HG03571 (cell line): ENCODE measurements at regions not wholly inside any gene's neighbourhood (a gene's known extent, or its start where the extent isn't known, plus 50 kb on each side); places are given as distances from the start of the nearest gene placed in this dataset.

Source experiments
- ATAC-seq: cut with Tn5 transposase; IDR thresholded peaks from one replicate; pipeline ENCODE4 v1.9.1; 2021; ENCODE audit not compliant: unreplicated experiment

DNA sequence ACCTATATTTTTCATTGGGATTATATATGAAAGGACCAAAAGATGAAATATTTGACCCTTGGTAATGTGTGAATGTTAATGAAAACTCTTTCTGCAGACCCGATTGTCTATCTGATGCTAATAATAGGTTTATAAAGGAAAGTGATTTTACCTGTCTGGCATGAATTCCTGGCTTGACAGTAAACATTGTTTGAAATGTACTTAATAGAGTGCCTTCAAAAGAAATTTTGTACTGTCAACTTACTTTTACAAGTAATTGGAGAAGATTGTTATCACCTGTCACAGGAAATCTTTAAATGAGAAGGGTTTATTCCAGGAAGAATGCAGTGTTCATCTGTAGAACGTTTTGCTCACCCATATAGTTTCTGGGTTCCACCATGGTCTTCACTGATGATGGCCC, 588.2 kb downstream of the INHBA start:
- no peak for ATAC-seq

DNA sequence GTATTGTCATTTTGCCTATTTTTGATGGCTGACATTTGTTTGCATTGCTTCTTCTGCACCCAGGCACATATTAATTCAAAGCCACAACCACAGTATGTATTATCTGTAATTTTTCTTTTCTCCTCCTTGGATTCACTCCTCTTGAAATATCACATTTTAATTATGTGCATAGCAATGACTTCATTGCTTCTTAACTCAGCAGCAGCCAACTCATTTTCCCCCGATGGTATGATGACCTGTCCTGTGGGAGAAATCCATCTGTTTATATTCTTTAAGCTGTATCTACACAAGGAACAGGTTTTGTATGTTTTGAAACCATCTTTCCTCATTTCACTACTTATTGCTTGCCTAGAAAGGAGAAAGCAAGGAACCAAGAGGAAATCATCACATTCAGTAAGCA, 588.8 kb downstream of the INHBA start:
- ATAC-seq, result no peak

DNA sequence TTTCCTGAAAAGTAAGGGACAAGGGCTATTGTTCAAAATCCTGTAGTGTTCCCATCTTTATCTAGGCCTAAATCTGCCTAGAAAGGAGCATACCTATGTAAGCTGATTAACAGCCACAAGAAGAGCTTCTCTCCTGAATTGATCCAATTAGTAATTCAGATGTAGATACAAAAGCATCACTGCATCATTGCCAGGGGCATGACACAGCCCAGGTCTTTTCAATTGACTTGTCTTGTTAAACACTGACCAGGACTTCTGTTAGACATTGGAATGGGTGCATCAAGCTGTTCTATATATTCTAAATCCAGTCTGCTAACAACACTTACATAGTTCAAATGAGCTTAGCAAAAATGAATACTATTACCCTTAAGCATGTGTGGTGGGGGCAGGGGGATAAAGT, 589.2 kb downstream of the INHBA start:
- no peak for ATAC-seq

DNA sequence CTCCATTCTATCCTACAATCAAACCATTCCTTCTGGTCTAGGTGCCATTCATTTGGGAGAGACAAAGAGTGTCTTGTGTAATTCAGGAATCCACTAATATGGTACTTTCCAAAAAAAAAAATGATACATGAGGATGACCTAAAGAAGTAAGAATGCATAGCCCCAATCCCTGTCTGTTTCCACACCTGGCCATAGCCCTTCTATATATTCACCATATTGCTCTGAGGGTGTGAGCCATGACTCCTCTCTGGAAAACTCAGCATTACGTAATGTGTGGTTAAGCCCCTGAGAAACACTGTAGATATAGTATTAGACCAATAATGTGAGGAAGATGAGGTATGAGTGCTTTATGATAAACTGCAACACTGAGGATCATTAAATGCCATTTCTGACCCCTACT, 592.7 kb downstream of the INHBA start:
- no peak for ATAC-seq

DNA sequence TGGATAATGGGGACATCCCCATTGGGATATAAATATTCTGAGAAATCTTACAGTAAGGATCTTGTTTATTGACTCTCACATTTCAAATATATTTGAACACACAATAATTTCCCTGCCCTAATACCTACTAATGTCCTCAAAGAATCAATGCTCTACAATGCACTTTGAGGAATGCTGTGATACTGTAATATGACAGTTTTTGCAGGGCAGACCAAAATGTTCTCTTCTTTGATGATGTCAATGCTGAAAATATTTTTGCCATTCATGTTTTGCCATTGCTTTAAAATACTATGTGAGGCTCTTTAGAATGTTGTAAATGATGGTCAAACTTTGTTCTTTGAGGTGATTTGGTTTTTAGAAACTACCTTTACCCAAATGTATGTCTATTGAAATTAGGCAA, 594.1 kb downstream of the INHBA start:
- ATAC-seq, result no peak

DNA sequence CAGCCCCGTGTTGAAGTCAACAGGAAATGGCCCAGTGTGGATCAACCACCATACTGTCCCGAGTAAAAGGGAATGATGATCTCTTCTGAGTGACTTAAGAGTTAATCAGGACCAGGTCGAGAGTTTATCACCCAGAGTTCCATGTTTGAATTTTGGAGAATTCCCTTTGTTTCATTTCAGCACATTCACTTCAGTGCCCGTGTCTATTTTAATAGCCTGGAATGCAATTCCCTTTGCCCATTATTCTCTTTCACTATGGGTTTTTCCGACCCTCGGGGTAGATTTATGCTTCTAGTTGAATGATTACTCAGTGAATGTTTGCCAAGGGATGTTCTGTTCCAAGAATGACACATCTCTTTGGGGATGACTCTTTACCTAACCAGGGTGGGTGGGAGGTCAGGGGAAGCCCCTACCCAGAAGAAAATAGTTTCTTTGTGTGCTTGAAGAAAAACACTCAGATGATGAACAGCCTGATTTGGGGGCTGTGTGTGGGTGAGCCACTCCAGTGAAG, 594.9 kb downstream of the INHBA start:
- ATAC-seq, result no peak

DNA sequence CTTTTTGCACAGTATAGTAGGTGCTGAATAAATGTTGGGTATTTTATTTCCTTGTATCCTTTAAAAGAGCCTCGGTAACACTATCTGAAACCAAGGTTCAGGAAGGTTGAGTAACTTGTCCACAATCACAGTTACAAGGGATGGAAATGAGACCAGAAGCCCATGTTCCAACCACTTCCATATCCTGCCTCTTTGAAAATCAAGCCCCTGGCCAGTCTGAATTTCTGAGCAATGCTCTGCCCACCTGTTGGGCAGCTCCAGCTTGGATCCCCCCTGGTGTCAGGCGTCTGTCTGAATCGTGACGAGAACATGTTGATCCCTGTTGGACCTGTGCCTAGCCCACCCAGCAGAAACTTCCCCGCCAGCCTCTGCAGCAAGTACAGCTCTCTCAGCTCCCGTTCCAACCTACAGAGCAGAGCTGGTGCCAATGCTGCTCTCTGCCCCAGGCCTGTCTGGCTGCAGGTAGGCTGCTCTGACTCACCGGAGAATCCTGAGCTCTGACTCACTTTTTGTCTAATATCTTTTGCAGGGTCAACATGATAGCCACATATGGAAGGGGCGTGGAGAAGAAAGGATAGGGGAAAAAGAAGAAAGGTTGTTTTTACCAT, 595.5 kb downstream of the INHBA start:
- ATAC-seq, result no peak

DNA sequence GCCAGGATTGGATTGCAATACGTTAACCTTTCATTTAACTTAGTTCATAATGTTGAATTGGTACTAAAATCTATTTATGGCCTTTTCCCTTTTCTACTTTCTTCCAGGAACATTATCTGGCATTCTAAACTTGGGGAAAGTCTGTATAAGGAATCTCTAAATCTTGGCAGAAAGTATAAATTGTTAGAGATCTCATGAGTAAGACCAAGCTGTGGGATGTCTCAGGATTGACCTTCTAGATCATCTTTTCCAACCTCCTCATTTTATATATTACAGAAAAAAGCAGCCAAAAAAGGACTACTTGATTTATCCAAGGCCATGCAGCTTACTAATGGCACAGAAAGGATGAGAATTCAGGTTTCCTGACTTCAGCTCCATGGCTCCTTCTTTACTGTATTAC, 598.3 kb downstream of the INHBA start:
- ATAC-seq, result no peak

DNA sequence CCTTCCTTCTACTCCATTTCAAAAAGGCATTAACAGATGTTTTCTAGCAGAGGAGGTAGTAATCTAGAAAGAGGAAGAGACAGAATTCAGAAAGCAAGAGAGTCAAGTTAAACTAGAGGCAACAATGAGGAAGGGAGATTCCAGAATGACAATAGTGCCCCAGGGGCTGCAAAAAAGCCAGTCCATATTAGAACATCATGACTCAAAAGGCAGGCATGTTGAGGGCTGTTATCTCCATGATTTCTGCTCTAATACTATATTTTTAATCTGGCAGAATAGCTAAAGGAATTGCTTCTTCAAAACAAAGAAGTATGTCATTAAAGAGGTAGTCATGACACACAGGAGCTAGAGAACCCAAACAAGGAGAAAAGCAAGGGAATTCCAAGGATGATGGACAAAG, 599.6 kb downstream of the INHBA start:
- ATAC-seq, result no peak

DNA sequence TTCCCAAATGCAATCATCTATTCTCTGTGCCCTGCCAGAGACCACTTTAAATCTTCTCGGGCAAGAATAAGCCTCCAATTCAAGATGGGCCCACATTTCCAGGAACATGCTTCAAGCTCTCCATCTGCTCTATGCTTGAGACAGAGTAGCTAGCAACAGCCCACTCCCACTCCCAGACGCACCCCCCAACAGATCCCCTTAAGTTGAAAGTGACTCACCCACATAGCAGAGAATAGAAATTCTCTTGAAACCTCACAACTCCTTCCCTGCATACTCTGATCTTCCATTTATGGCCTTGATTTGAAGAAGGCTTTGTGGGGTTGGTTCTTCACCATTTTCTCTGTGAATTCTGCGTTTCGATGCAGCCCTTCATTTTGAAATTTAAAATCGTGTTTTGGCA, 604.0 kb downstream of the INHBA start:
- ATAC-seq, result no peak

DNA sequence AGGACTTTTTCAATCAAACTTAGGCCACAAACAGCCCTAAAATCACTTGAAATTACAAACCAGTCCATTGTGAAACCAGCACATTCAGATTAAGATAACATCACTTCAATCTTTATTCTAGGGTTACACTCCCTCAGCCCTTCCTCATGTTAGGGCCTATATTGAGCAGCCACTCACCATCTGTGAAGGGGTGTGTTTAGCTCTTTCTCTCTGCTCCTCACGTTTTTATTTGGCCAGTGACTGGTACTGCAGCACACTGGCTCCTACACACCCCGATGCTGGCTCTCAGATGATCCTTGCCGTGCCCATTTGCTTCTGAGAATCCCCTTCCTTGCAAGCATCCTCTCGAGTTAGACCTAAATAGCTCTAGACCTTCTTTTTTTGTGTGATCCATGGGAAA, 604.5 kb downstream of the INHBA start:
- no peak for ATAC-seq

DNA sequence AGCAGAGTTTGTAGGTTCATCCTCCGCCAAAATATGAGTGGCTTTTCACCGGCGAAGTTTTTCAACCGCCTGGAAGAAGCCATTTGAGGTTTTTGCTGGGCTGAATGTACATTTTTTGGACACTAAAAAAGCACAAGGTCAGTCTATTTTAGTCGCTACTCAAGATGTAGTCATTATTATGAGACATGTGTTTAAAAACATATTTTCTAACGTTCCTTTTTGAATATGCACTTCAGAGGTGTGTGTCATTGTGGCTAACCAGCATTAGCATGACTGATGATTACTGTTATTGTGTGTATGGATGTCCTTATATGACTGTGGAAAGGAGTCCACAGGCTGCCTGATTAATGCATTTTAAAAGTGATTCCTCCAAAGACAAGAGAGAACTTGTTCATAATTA, 605.4 kb downstream of the INHBA start:
- no peak for ATAC-seq

DNA sequence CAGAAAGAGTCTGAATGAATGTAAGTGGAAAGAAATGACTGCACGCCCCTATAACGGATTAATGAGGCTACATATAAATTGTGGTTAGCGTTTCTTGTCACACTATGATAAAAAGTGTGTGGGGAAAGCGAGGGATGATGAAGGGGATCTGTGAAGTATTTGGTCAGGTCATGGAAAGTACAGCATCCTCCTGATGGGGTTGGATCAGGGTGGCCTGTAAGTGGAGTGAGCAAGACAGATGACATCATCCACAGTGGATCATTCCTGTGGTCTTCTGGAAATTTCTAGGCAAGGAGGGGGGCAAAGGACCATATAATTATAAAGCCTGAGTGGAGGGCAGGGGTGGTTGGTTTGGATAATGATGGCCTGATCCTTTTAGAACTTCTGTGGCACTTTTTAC, 606.0 kb downstream of the INHBA start:
- no peak for ATAC-seq

DNA sequence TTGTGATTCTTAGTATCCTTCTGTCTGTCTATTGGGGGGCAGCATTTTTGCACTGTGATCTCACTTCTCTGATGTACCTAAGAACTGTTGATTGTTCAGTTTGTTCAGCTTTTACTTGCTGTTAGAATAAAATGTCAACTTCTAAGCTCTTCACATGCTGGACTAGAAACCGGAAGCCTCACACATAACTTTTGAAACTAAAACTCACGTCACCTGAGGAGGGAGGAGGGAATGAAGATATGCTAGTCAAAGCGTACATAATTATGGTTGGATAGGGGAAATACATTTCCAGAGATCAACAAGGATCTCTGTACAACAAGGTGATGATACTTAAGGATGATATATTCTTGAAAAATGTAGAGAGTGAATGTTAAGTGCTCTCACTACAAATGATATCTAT, 609.7 kb downstream of the INHBA start:
- ATAC-seq, result no peak

DNA sequence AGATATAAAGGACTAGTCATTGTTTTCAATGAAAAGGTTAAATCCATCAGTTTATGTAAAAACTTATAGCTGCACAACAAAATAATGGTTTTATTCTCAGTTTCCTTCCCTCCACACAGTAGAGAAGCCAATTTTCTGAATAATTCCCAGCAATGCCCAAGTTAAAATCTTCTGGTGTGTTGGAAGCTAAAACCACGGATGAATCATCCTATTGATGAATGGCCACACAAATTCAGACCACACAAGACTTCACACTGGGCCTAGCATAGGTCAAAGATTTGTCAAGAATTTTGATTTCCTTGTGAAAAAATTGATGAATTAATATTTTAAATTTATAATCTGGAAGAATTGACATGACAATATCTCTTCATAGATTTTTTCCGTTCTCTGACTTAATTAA, 617.6 kb downstream of the INHBA start:
- ATAC-seq, result no peak

DNA sequence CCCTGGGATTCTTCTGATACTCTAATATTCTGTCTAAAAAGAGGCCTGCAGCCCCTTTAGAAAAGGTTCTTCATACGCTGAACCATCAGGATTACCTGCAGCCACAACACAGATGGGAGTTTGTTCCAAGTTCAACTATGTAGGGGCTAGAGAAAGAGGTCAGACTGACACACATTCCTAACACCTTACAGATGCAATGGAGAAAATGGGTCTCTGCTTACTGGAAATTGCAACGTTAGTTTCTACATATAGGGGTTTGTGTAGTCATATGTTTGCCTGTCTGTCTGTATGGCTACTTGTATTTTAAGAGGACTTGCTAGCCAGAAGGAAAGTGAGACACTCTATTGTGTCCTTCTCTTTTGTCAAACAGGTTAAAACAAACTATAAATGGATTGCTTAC, 618.5 kb downstream of the INHBA start:
- no peak for ATAC-seq

DNA sequence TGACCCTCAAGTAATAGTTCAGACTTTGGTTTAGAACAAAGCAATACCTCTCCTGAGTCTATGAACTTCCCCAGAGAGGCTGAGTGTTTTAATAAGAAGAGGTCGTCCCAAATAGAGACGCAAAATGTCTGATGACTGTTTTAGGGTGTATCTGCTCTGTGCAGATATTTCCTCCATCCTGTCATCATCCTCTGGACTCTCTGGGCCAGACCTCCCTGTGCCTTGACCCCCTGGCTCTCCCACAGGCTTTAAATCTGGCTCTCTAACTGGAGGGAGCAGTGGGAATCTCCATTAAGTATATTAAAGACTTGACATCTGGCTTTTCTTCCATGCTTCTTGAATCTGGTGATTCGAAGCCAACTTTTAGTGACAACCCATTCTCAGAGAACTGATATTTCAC, 633.3 kb downstream of the INHBA start:
- ATAC-seq, result no peak

DNA sequence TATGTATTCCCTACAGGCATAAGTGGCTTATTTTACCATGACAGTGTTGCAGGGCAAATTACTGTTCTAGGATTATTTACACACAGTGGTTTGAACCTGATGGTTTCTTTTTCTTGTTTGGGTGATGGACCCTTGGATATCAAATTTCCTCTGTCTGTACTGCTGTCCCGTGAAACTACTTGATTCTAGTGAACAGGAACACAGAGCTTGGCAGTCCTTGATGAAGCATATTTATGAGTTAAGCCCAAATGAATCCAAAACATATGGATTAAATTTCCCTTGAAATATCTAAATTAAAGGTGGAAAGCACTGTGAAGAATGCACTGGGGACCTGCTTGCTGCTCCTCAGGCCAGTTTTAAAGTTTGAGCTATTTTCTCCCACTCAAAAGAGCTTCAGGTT, 635.3 kb downstream of the INHBA start:
- no peak for ATAC-seq

DNA sequence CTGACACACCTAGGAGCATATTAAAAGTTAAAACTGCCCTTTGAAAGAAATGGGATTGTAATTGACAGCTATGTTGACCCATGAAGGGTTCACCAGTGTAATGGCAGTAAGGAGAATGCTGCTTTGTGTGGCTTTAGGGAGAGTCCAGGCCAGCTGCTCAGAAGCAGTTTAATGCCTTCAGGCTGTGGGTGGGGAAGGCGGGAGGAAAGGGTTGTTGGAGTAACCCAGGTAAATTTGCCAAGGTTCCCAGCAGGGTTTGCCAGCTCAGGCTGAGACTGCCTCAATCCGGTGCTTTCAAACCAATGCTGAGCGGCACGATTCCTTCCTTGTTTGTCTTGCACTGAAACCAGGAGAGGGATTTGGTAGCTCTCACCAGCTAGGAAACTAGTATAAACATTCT, 637.2 kb downstream of the INHBA start:
- ATAC-seq, result no peak

DNA sequence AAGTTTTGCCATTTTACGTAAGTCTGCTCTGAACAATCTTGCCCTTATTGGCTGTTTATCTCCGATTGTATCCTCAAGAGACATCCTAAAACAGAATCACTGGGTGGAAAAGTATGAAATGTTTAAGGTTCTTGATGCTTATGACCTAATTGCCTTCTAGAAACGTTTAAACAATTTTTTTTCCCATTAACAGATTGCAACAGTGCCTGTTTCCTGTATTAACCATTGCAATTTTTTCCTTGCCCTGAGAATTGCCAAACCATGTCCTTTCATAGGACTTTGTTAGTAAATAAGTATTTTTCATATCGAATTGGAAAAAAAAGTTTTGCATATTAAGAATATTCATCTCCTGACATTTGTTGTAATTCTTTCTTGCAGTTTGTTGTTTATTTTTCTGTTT, 639.8 kb downstream of the INHBA start:
- no peak for ATAC-seq

DNA sequence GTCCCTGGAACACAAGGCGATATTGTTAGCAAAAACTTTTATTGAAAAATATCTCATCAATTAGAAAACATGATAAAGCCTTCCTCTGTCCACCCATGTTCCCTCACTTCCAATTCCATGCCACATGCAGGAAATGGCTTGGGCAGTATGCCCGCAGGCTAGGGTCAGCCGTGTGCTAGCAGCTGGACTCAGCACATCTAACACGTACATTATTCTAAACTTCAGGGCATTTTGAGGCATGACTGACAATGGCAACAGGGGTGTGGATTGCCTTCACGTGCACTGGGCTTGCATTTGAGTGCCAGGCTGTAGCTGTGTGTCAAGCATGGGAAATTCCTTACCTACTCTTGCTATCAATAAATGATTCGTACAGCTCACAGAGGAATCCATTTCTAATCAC, 642.1 kb downstream of the INHBA start:
- ATAC-seq, result no peak

DNA sequence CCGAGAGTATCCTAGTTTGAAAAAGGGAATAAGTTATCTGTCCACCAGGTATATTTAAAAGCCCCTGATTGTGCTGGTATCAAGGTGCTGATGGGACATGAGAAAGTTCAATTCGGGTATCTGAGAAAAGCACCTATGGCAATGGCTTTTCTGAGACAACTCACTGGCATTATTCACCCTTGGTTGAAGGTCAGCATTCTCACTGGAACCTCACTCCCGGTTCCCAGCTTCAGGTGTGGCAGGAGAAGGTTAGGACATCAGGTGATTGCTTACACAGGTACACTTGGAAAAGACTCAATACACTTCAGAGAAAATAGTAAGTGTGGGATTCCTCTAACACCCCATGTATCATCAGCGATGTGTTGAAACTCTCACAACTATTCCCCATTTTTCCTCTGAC, 643.1 kb downstream of the INHBA start:
- no peak for ATAC-seq

DNA sequence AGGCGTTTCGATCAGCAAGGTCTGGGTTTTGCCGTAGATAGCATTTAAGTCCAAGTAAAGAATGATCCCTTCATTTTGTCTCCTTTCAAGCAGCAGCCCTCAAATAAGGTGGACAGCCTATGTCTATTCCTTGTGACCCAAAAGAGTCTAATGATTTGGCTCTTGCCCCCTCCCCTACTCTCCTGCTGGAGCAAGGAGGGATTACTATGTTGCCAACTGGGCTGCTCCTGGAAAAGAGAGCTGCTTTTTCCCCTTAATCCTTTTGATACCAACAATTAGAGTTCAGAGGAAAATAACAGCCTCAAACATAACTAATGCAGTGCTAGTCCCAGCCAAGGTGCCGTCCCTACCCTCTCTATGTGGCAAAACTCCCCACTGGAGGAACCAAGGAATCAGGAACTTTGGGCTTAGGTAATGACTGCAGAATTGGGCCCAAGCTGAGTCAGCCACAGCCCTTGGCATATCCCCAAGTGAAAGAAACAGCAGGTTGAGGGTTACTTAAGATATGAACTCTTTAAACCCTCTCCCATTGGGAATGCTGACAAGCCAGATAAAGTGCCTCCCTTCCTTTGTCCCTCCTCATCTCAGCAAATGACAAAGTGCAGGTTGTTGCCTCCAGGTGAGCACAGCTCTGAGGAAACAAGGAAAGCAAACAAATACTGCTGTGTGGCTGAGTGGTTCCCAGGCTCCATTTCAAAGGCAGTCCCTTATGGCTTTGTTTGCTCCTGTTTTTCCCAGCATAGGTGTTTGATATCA, 643.7 kb downstream of the INHBA start:
- no peak for ATAC-seq
